WI38 (cell line): ENCODE measurements at regions not wholly inside any gene's neighbourhood (a gene's known extent, or its start where the extent isn't known, plus 50 kb on each side); places are given as distances from the start of the nearest gene placed in this dataset.
"Not testable (repeated sequence)": the region's sequence is repeated elsewhere in the genome, so short reads cannot be mapped to it uniquely, and the experiment has no call there.

Experiments
- H3K4me3 ChIP-seq: 2 replicates; pipeline ENCODE4 v1.5.1; 2011; ENCODE audit warnings: low read depth, mild to moderate bottlenecking, control low read depth, low read length
- CTCF ChIP-seq: IDR thresholded peaks from 2 replicates; pipeline ENCODE4 v1.5.1; 2012; ENCODE audit warnings: low read depth, mild to moderate bottlenecking, control low read depth, low read length

DNA sequence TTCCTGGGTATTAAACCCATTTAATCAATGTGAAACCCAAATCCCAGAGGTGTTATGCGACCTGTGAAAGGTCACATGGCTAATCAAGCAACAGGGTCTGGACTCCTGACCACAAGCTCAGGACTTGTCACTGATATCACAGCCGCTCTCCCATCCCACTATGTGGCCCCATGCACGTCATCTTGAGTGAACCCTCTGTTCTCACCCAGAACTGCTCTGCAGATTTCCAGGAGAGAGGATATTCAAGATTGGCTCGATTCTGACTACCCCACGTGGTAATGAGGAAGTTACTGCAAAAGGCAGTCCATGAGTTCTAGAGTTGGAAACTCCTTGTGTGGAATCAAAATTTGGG is 173.5 kb upstream of the ETV3 start:
- no peak for TF ChIP-seq CTCF
- no peak overlapping the region for H3K4me3 ChIP-seq

- H3K4me3 ChIP-seq: not testable (repeated sequence)
Observed at GRCh38 chr1:157310805-157311729, 172.9 kb upstream of the ETV3 start.

DNA sequence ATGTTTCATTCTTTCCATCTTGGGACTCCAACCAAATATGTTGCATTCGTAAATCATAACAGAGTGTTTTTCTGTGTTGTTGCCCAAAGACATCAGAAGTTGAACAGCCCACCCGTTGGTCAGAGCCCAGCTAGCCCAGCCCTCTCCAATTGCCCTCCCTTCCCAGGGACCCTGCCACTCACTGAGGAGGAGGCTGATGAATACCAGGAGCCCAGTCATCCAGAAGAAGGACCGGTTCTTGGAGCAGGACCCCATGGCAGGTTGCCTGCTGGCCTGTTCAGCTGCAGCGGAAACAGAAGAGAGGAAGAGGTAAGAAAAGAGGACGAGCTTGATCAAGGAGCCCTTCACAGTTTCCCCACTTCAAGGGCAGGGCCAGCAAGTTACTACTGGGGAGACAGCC is 172.2 kb upstream of the ETV3 start:
- TF ChIP-seq CTCF: no peak
- H3K4me3 ChIP-seq: no peak overlapping the region

DNA sequence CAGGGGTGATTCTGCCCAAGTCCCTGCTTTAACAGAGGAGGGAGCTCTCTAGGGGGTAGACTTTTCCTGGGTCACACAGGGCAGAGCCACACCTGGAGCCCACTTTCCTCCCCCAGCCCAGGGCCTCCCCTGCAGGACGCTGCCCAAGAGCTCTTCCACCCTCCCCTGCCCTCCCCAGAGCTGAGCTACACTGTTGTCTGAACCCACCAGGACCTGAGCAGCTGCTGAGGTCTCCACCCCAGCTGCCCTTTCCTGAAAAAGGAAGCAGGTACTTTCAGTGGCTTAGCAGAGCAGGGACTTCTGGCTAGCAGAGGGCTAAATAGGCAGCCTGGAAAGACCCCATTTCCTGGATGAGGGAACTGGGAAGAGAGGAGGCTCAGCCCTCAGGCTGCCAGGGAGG is 169.3 kb upstream of the ETV3 start:
- TF ChIP-seq CTCF: no peak
- no peak overlapping the region for H3K4me3 ChIP-seq

DNA sequence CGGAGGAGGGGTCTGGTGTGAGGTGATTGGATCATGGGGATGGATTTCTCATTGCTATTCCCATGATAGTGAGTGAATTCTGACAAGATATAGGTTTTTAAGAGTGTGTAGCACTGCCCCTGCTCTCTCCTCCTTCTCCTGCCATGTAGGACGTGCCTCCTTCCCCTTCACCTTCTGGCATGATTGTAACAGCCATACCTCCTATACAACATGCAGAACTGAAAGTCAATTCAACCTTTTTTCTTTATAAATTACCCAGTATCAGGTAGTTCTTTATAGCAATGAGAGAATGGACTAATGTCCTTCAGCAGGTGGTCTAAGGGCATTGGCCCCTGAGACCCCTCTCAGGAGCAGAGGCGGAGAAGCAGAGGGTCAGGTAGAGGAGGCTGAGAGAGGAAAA is 168.7 kb upstream of the ETV3 start:
- no peak overlapping the region for H3K4me3 ChIP-seq
- TF ChIP-seq CTCF: no peak

GRCh38 chr1:157304271-157304670 is 166.1 kb upstream of the ETV3 start:
- H3K4me3 ChIP-seq: no peak overlapping the region
- TF ChIP-seq CTCF: no peak

DNA sequence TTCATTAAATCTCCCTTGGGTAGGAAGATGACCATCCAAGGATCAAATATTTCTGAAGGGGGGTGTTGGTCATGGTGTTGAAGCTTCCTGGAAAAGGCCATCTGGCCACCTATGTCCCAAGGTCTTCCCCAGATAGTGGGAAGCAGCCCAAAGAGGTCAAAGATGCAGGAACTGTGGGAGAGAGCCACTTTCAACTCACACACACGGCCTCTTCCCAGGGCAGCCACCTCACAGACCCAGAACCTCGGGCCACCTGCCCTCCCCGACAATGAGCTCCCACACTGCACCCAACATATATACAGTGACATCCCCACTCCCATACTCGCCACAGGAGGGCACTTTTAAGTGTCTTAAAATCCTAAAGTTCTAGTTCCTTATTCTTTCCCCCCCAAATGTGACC is 164.5 kb upstream of the ETV3 start:
- no peak for TF ChIP-seq CTCF
- no peak overlapping the region for H3K4me3 ChIP-seq

- H3K4me3 ChIP-seq: no peak overlapping the region
- no peak for TF ChIP-seq CTCF
Observed at GRCh38 chr1:157302199-157302497, 164.0 kb upstream of the ETV3 start.
